ENCODE measurements at regions not wholly inside any gene's neighbourhood (a gene's known extent, or its start where the extent isn't known, plus 50 kb on each side); places are given as distances from the start of the nearest gene placed in this dataset.
"Not testable (repeated sequence)": the region's sequence is repeated elsewhere in the genome, so short reads cannot be mapped to it uniquely, and the experiment has no call there.

DNA sequence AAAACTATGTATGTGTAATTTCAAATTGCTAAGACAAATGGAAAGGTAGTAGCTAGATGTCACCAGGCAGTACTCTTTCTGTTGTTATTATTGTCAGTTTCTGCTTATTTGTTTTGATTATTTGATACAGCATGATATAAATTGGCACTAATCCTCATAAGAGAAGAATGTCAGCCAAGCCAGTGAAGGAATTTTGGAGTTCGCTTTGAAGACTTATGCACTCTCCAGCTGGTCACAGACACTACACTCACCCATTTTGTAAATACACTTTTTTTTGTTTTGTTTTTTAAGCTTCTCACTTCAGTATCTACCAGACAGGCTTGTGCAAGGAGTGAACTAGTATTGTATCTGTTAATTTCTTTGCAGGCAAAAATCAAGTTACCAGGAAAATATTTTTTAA, 180.2 kb upstream of the TTC14 start:
- DNase-seq, result no peak

DNA sequence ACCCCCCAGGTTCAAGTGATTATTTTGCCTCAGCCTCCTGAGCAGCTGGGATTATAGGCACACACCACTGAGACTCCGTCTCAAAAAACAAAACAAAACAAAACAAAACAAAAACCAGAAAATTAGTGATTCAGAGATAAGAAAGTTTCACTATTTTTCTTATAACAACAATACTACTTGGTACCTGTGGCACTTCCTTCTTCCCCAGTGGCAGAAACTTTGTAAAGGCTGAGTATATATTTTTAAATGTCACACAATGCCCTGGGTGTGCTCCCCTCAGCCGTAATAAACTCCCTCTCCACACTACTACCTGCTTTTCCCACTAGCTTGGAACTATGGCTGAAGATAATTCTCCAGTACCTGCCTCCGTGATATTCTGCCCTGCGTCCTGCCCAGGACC, 177.7 kb upstream of the TTC14 start:
- DNase-seq, result not testable (repeated sequence)

DNA sequence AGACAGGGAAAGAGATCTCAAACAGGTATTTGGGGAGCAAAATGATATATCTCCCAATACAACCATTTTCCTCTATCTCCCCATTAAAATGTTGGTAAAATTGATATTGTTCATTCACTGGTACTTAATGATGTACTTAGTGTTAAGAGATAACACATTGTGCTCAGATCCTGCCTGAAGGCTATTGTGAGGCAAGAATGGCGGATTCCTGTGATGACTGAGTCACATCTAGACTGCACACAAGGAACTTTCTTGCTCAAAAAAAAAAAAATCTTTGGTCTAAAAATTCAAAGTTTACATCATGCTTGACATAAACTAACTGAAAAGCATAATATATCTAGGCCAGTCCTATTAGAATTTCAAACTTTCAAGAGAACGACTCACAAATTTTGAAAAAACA, 171.1 kb upstream of the TTC14 start:
- no peak for DNase-seq

DNA sequence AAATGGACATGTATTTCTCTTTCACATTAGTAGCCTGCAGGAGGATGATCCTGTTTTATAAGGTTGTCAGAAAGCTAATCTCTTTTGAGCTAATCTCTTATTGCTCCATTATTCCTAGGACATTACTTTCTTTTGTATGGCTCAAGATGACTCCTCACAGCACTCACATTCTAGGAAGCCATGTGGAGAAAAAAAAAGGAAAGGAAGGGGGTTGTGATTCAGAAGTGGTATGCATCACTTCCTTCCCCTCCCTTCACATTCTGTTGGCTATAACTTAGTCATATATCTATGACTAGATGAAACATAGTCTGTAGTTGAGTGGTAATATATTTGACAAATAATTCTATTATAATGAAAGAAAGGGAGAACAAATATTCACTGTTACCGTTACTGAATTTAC, 168.8 kb upstream of the TTC14 start:
- no peak for DNase-seq

DNA sequence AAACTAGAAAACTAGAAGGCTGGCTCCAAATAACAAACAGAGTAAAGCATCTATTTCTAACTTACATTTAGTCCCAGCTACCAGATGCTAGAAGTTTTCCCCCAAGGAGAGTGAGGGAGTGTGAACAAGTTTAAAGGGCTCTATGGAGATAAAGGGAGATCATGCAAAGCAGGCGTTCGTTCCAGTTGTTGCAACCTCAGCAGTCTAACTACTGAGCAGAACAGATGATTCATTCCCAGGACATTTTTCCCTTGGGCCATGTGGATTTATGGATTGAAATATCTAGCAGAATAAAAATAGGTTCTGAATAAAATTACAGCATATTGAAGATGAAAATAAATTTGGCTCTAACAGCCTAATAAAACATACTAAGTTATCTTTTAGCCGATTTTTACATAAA, 154.8 kb upstream of the TTC14 start:
- DNase-seq, result no peak

DNA sequence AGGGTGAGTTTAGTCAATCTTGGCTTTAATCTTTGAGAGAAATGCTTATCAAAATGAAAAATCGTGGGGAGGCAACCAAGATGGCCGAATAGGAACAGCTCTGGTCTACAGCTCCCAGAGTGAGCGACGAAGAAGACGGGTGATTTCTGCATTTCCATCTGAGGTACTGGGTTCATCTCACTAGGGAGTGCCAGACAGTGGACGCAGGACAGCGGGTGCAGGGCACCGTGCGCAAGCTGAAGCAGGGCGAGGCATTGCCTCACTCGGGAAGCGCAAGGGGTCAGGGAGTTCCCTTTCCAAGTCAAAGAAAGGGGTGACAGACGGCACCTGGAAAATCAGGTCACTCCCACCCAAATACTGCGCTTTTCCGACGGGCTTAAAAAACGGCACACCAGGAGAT, 153.6 kb upstream of the TTC14 start:
- DNase-seq, result not testable (repeated sequence)

DNA sequence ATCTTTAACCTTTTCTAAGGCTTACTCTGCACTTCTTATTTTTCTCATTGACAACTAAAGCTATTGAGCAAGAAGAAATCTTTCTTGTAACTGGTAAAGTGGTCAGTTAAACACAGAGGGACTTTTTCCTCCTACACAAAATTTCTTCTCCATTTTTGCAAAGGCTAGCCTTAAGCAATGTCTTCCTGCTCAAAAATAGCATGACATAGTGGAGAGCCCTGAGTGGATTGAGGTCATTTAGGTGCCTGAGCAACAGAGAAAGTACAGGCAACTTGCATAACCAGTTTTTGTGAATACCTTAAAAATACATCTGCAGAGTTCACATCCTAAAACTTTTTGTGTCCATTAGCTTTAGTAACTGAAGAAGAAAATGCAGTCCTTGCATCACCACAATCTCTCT, 144.7 kb upstream of the TTC14 start:
- DNase-seq, result no peak

DNA sequence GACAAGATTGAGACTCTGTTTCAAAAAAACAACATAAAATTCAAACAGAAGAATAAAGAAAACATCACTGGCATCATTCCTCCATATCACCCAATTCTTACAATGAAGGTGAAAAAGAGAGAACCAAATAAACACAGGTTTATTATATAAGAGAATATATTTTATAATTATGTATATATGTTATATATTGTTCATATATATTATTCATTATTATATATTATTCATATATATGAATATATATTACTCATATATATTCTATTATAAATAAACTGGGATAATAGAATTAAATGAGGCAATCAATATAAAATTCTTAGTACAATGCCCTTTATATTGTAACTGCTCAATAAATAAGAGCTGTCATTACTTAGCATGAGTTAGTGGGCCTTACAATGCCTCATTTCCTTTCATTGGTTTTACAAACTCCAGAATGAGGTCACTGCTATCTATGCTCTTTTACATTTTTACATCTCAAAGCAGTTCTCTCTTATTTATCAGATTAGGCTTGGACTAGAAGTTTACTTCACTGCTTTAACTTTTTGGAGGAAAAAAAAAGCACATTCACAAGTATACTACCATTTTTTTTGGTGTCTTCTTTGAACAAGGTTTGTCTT, 135.5 kb upstream of the TTC14 start:
- no peak for DNase-seq

DNA sequence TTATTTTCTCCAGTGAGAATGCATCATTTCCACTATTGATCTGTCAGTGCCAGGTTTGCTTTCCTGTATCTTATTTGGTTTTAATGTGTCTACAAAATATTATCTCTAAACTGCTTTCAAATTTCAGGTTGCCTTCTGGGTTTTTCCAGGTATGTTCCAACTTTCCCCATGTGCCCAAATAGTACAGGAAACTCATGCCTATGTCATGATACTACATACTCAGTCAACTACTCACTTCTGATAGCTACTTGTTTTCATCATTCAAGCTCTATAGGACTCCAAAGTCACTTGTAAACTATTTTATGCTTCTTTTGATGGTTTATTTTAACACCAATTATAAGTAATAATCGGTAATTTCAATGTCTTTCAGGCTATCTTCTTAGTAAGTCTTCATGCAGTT, 134.8 kb upstream of the TTC14 start:
- no peak for DNase-seq

DNA sequence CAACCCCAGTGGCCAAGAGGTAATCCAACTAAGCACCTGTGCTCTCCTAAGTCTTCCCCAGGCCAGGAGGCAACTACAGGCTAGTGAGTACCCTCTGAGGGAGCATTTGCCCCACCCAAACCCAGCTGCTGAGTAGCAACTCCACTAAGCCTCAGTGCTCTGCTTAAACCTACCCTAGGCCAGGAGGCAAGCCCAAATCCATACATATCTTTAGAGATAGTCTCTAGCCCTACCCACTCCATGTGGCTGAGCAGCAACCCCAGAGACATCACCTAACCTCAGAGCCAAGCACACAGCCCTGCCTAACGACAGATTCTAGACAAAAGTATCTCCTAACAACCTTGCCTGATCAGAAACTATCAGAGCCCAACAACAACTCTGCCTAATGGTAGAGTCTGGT, 132.8 kb upstream of the TTC14 start:
- DNase-seq, result no peak

DNA sequence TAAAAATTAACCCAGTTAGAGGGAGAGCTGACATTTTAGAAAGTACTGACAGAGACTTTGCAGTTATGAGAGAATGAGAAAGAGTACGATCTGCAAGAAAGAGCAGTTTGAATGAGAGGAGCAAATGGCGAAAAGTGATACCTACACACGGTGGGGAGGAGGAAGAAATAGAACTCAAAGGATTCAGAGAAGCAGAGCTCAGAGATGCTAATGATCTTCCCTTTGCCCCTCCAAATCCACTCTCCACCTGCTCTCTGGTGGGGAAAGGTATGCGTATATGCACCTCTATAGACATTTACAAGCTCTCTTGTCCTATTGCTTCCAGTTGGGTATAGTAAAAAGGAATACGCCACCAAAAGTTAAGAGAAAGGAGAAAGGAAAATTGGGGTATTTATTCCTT, 123.3 kb upstream of the TTC14 start:
- no peak for DNase-seq

DNA sequence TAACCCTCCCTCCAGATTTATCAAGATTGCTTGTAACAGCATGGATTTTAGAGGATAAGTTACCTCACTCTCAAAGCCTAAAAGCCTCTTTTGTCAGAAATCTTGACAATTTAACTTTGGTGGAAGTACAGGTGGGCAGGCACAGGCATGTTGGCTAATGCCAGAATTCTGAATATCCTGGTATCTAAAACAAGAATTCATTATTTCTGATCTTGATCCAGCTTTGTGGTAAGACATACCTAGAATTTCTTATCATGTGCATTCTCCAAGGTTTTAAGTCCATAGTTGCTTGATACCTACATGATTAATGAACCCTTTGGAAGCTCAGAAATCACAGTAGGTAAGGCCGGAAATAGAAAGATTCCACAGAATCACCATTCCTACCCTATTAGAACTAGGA, 109.9 kb upstream of the TTC14 start:
- no peak for DNase-seq

DNA sequence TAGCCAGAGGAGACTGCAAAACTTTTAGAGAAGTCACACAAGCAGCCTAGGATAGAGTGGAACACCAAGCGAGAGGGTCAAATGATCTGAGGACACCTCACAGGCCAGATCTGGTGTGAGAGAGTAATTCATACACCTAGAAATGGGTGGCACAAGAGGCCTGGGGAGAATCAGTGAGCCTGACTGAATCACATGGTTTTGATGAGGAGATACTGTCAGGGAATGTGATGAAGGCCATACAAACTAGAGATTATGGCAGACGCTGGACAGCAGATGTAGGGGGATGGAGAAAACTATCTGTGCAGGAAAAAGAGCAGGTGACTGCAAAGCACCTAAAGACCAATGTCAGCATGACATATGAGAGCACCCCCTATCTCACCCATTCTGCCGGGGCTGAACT, 105.0 kb upstream of the TTC14 start:
- no peak for DNase-seq

DNA sequence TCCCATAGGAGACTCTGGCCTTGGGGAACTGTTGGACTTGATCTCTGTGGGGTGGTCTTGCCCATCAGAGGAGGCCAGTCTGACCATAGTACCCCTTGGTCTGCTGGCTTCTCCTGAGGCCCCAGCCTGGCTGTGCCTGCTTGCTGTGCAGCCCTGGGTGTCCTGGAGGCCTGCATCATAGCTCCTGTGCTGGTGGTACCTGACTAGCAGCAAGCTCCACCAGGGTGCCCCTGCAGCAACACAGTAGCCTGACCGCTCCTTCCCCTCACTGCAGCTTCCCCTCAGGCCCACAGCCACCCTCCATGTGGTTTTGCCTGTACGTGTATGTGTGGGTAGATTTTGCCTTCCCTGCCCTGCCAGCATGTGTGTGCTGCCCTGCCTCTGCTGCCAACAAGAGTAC, 85.6 kb upstream of the TTC14 start:
- no peak for DNase-seq

DNA sequence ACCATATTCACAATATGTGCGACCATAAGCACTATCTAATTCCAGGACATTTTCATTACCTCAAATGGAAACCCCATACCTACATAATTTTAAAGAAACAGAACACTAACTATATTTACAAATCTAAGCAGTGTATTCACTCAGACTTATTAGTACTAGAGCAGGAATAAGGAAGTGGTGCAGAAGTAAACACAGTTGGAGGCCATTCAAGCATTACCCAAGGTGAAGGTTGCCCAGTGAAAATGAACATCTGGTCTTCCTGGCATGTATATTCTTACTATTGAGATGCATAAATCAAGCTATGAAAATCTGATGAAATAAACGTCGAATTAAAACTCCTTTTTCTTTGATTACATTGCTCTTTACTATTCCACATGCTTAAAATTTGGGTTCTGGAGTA, 78.9 kb upstream of the TTC14 start:
- DNase-seq, result no peak

DNA sequence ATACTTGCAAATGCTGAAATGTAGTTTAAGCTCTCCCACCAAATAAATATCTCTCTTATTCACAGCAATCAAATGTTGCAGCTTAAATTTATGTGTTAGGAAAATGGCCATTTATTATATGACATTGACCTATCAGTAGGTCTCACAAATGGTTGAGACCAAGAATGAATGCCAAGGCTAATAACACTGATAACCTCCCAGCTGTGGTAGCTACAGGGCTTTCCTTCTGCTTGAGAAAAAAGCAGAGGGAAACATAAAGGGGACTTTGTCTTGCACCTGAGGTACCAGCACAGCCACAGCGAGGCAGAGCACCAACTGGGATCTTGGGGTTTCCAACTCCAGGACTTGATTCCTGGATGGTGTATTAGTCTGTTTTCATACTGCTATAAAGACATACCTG, 73.1 kb upstream of the TTC14 start:
- DNase-seq, result no peak

DNA sequence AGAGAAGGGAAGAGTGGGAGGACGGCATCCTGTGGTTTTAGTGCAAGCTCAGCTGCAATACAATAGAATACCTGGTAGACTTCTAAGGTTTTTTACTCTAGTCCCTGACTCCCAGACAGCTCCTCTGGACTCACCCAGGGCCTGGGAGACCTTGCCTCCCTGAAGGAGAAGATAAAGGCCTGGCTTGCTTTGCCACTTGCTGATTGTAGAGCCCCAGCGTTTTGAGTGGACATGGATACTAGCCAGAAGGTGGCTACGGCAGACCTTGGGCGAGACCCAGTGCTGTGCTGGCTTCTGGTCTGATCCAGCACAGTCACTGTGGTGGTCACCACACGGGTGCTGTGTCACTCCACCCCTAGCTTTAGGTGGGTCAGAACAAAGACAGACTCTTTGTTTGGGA, 72.2 kb upstream of the TTC14 start:
- no peak for DNase-seq

DNA sequence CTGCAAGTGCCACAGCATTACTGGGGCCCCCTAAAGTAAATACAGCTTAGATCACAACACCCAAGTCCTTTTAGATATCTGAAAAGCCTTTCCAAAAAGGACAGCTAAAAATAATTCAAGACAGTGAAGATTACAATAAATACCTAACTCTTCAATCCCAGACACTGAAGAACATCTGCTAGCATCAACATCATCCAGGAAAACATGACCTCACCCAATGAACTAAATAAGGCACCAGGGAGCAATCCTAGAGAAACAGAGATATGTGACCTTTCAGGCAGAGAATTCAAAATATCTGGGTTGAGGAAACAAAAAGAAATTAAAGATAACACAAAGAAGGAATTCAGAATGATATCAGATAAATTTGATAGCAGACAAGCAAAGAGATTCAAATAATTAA, 71.7 kb upstream of the TTC14 start:
- DNase-seq, result no peak

DNA sequence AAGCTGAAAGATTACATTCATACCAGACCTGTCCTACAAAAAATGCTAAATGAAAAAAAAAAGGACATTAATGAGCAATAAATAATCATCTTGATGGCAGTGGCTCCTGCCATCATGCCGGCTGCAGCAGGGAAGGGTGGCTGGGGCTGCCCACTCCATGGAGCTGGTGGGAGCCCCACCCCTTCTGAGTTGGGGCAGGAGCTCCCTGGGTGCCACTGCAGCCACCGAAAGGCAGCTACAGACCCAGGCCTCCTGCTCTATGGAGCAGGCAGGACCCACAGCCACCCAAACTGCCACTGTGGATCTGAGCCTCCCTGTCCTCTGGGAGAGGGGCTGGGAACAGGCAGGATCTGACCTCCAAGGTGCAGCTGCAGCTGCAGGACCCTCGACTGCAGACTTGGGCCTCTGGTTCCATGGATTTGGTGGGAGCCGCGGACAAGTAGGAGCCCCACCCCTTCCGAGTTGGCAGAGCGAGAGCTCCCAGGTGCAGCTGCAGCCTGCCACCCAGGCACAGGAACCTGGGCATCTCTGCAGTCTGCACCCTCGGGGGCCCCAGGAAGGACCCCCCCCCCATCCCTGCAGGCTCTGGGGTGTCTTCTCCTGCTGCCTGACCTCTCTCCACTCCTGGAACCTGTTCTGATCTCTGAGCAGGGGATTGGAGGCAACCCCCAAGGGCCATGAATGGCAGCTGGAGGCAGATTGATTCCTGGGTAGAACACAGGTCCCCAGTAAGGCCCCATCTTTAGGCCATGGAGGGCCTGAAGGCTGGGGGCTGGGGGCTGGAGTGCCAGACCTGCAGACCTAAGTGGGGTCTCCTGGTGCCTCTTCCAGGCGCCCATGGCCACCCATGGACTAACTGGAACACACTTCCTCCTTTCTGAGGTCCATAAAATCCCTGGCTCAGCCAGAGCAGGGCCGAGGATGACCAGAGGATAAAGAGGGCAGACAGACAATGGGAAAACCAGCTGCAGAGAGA, 70.4 kb upstream of the TTC14 start:
- no peak for DNase-seq

DNA sequence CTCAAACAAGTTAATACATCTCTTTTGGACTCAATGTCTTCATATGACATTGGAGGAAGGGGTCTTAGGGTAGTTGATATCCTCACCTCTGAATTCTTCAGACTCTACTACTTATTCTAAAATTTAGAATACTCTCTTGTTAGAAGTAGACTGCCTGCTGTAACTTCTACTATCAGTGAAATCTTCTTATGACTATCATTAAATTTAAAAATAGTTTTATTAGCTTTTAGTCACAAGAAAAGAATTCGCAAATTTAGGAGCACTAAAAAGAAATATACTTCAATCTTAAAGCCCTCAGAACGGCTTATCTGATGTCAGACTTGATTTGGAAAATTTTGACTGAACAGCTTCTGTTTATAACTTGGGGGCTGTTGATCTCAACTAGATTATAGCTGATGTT, 67.1 kb upstream of the TTC14 start:
- DNase-seq, result no peak

DNA sequence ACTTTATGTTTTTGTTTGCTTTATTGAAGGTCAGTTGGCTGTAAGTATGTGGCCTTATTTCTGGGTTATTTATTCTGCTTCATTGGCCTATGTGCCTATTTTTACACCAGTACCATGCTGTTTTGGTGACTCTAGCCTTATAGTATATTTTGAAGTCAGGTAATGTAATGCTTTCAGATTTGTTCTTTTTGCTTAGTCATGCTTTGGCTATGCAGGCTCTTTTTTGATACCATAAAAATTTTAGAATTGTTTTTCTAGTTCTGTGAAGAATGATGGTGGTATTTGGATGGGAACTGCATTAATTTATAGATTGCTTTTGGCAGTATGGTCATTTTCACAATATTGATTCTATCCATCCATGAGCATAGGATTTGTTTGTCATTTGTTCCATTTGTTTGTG, 63.5 kb upstream of the TTC14 start:
- no peak for DNase-seq

DNA sequence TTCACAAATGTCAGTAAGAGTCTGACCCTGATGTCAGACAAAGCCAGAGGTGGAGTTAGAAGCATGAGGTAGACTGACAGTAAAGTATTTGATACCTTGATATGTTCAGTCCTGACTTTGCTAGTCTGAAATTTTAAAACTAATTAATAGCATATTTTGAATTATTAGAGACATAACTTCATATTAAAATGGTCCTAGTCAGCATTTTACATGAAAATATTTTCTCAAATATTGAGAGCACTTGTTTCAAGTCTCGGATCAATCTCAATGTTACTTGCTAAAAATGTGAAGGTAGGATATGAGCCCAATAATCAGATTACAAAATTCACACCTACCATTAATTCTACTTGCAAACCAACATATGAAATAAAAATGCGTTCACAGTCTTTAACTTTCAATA, 58.1 kb upstream of the TTC14 start:
- no peak for DNase-seq

DNA sequence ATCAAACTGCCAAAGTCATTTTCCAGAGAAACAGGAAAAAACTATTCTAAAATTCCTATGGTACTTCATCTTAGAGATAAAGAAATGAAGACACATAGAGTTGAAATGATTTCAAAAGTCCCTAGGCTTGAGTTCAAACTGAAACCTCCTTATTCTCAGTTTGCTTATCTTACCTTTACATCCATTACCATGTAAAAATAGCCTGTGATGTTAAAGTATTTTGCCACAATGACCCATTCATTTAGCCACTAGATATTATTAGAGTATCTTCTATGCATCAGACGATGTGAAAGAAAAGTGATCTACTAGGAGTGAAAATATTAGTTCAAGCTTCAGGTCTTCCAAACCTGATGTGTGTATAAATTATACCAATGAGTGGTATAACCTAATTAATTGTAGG, 55.1 kb upstream of the TTC14 start:
- no peak for DNase-seq

DNA sequence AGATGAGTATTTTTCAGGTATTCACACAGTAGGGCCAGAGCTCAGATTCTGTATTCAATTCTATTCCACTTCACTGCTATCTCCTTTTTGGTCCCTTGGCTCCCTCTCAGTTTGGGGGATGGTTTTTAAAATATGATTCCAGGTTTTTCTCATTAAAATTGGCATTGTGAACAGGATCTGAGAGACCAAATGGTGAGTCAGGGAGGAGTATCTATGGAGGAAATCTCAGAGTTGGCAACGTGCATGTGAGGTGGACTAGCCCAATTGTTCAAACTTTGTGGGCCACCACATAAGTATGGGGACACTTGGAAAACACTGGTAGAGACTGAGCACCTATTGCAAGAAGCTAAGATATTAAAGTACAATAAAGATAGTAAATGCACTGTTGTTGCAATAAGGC, 53.9 kb upstream of the TTC14 start:
- DNase-seq, result no peak

All from CD4-positive, alpha-beta T cell treated with Interleukin-12 subunit alpha and Interleukin-12 subunit beta, for 1 hour (primary cell).